GM23248 (cell line): ENCODE measurements at regions not wholly inside any gene's neighbourhood (a gene's known extent, or its start where the extent isn't known, plus 50 kb on each side); places are given as distances from the start of the nearest gene placed in this dataset.

ENCODE experiments used
- EZH2 ChIP-seq: fragments of 200-600 bp; sonication (generic); IDR thresholded peaks from 2 replicates; pipeline ENCODE4 v1.6.1; 2018; ENCODE audit warnings: antibody characterized with exemption, mild to moderate bottlenecking; ENCODE audit not compliant: insufficient read depth, poor library complexity, severe bottlenecking
- EZH2phosphoT487 ChIP-seq: fragments of 200-600 bp; sonication (generic); IDR thresholded peaks from 2 replicates; pipeline ENCODE4 v1.6.1; 2018; ENCODE audit warnings: antibody characterized with exemption, moderate library complexity, mild to moderate bottlenecking, low read depth; ENCODE audit not compliant: insufficient read depth

GRCh38 chr12:82242729-82243128 lies 115.5 kb downstream of the CCDC59 start:
- TF ChIP-seq EZH2phosphoT487 = no peak
- TF ChIP-seq EZH2 = no peak
